GM23248 (cell line): ENCODE measurements at regions not wholly inside any gene's neighbourhood (a gene's known extent, or its start where the extent isn't known, plus 50 kb on each side); places are given as distances from the start of the nearest gene placed in this dataset.

ENCODE experiments used
- DNase-seq: peaks from one replicate; pipeline ENCODE4 v3.0.0-alpha.2; 2015
- H2AFZ ChIP-seq: fragments of 200-600 bp; sonication (generic); 2 replicates; pipeline ENCODE4 v1.6.1; 2016; ENCODE audit warnings: antibody characterized with exemption
- H3F3A ChIP-seq: fragments of 200-600 bp; sonication (generic); 2 replicates; pipeline ENCODE4 v1.6.1; 2016; ENCODE audit warnings: mild to moderate bottlenecking, antibody characterized with exemption, mixed run types; ENCODE audit not compliant: insufficient read depth
- H3K27ac ChIP-seq: fragments of 200-600 bp; sonication (generic); 2 replicates; pipeline ENCODE4 v1.5.1; 2016; ENCODE audit warnings: mild to moderate bottlenecking
- H3K27me3 ChIP-seq: fragments of 200-600 bp; sonication (generic); replicated peaks from 2 replicates; pipeline ENCODE4 v1.6.1; 2016; ENCODE audit warnings: mild to moderate bottlenecking; ENCODE audit not compliant: insufficient read depth
- H3K36me3 ChIP-seq: fragments of 200-600 bp; sonication (generic); 2 replicates; pipeline ENCODE4 v1.6.1; 2016; ENCODE audit warnings: low read depth, mild to moderate bottlenecking
- H3K4me1 ChIP-seq: fragments of 200-600 bp; sonication (generic); 2 replicates; pipeline ENCODE4 v1.6.1; 2016; ENCODE audit warnings: mild to moderate bottlenecking; ENCODE audit not compliant: insufficient read depth
- H3K4me2 ChIP-seq: fragments of 200-600 bp; sonication (generic); one replicate; pipeline ENCODE4 v1.6.1; 2016; ENCODE audit warnings: mild to moderate bottlenecking; ENCODE audit not compliant: unreplicated experiment
- H3K4me3 ChIP-seq: fragments of 200-600 bp; sonication (generic); 2 replicates; pipeline ENCODE4 v1.5.1; 2016; ENCODE audit warnings: mild to moderate bottlenecking
- H3K79me2 ChIP-seq: fragments of 200-600 bp; sonication (generic); 2 replicates; pipeline ENCODE4 v1.6.1; 2016; ENCODE audit warnings: mild to moderate bottlenecking; ENCODE audit not compliant: insufficient read depth
- H3K9ac ChIP-seq: fragments of 200-600 bp; sonication (generic); 2 replicates; pipeline ENCODE4 v1.6.1; 2016; ENCODE audit warnings: mild to moderate bottlenecking
- H3K9me2 ChIP-seq: fragments of 200-600 bp; sonication (generic); 2 replicates; pipeline ENCODE4 v1.6.1; 2016; ENCODE audit warnings: mixed run types, mild to moderate bottlenecking, moderate library complexity; ENCODE audit not compliant: insufficient read depth
- H3K9me3 ChIP-seq: fragments of 200-600 bp; sonication (generic); one replicate; pipeline ENCODE4 v1.6.1; 2017; ENCODE audit warnings: low read depth
- H4K20me1 ChIP-seq: fragments of 200-600 bp; sonication (generic); 2 replicates; pipeline ENCODE4 v1.6.0; 2016; ENCODE audit not compliant: insufficient read depth
- EZH2 ChIP-seq: fragments of 200-600 bp; sonication (generic); IDR thresholded peaks from 2 replicates; pipeline ENCODE4 v1.6.1; 2018; ENCODE audit warnings: antibody characterized with exemption, mild to moderate bottlenecking; ENCODE audit not compliant: insufficient read depth, poor library complexity, severe bottlenecking
- EZH2phosphoT487 ChIP-seq: fragments of 200-600 bp; sonication (generic); IDR thresholded peaks from 2 replicates; pipeline ENCODE4 v1.6.1; 2018; ENCODE audit warnings: antibody characterized with exemption, moderate library complexity, mild to moderate bottlenecking, low read depth; ENCODE audit not compliant: insufficient read depth
- WGBS, 2 experiments: methylation state at CpG; one replicate each; pipeline ENCODE4 v1.1.6; 2015 to 2017; ENCODE audit warnings: low lambda C conversion rate in 2 of 2, low coverage in 1 of 2; ENCODE audit errors: missing lambda C conversion rate in 2 of 2; 5-methylcytosine and 5-hydroxymethylcytosine counted together
- in situ Hi-C: fragments of 300-500 bp; cut with MboI; formaldehyde crosslinking; loops from 2 replicates; pipeline ENCODE4 v1.15.0; 2020

- TF ChIP-seq EZH2 (no peak), EZH2phosphoT487 (no peak)
- Histone ChIP-seq H3K4me3 (no peak overlapping the region), H4K20me1 (no peaks in the 10 kb centered on the region), H3K79me2 (no peaks in the 10 kb centered on the region), H3K27me3 (no peaks in the 10 kb centered on the region), H3K9me2 (no peaks in the 10 kb centered on the region), H3K27ac (no peak overlapping the region), H3K9me3 (no peaks in the 10 kb centered on the region), H3F3A (peaks cover 12% of the 10 kb centered on the region), H2AFZ (no peak overlapping the region), H3K36me3 (no peaks in the 10 kb centered on the region), H3K4me1 (peaks cover 20% of the 10 kb centered on the region), H3K9ac (no peak overlapping the region), H3K4me2 (no peak overlapping the region)
- no peak for DNase-seq
- in situ Hi-C loops: no loop called here
- WGBS, 2 experiments: 81 to 89% methylated on average over 1 of the region's 1 CpG
Observed at GRCh38 chr15:36110659-36110993, 468.8 kb upstream of the CDIN1 start.

DNA sequence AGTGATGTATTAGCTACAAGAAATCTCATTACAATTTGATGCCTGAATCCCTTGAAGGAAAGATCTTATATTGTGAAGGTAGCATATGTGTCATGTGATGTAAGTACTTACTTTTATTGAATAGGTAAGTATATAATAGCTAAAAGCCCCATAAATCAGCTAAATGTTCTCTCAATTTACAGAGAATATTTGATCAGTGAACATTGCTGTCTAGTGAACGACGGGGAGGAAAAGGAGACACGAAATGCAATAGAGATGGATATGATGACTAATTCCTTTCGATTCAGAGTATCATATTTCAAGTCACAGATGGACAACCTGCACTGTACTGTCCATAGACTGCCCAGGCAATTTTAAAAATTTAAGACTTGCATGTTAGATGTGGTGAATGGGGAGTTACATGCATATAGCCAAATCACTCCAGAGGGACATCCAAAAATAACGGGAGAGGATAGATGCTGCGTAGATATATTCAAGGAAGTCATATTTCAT, 462.1 kb upstream of the CDIN1 start:
- Histone ChIP-seq H3K9me3 (no peaks in the 10 kb centered on the region), H3K27me3 (no peaks in the 10 kb centered on the region), H3K79me2 (no peaks in the 10 kb centered on the region), H3K27ac (no peak overlapping the region), H3F3A (no peaks in the 10 kb centered on the region), H3K4me3 (no peak overlapping the region), H3K9ac (no peak overlapping the region), H3K36me3 (no peaks in the 10 kb centered on the region), H2AFZ (no peak overlapping the region), H3K4me1 (no peaks in the 10 kb centered on the region), H3K9me2 (no peaks in the 10 kb centered on the region), H4K20me1 (no peaks in the 10 kb centered on the region), H3K4me2 (no peak overlapping the region)
- TF ChIP-seq EZH2phosphoT487: no peak
- no peak for TF ChIP-seq EZH2
- in situ Hi-C loops: no loop called here
- 83% methylated on average over 6 of the region's 6 CpGs for WGBS, 2 experiments
- no peak for DNase-seq

GRCh38 chr15:36126194-36126593, 453.2 kb upstream of the CDIN1 start:
- no peaks in the 10 kb centered on the region for H3K79me2 ChIP-seq
- H3K27me3 ChIP-seq: no peaks in the 10 kb centered on the region
- no peaks in the 10 kb centered on the region for H3K36me3 ChIP-seq
- in situ Hi-C loops: no loop called here
- 91% methylated on average over 2 of the region's 2 CpGs for WGBS, 2 experiments
- H3K9me2 ChIP-seq: no peaks in the 10 kb centered on the region; the same call in 1 of the 2 replicates
- no peak overlapping the region for H3K27ac ChIP-seq
- H3F3A ChIP-seq: no peaks in the 10 kb centered on the region
- H3K9me3 ChIP-seq: no peaks in the 10 kb centered on the region
- no peaks in the 10 kb centered on the region for H4K20me1 ChIP-seq
- no peak overlapping the region for H3K4me2 ChIP-seq
- no peak overlapping the region for H2AFZ ChIP-seq
- TF ChIP-seq EZH2phosphoT487 (no peak), EZH2 (no peak)
- no peaks in the 10 kb centered on the region for H3K4me1 ChIP-seq
- no peak overlapping the region for H3K4me3 ChIP-seq
- no peak for DNase-seq
- no peak overlapping the region for H3K9ac ChIP-seq

- H3K9ac ChIP-seq: no peak overlapping the region
- H3K4me1 ChIP-seq: no peaks in the 10 kb centered on the region
- TF ChIP-seq EZH2phosphoT487 (no peak), EZH2 (no peak)
Observed at GRCh38 chr15:36130641-36131310, 448.6 kb upstream of the CDIN1 start.

DNA sequence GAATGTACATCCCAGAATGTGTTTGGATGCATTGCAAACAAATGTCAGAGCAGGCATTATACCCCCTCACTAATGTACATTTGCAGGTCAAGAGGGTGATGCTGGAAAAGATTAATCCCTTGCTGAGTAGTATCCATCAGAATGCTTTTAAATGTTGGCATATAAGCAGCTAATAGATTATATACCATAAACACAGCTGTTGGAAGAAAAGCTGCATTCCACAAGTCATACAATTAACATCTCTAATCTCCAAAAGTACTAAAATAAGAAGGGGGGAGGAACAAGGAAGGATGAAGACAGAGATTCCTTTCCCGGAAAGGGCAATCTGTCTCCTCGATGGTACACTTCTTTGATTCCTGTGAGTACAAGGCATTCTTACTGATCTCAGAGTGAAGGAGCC, 445.7 kb upstream of the CDIN1 start:
- WGBS, 2 experiments: 80 to 85% methylated on average over 2 of the region's 2 CpGs

More at GRCh38 chr15:36130641-36131310, 448.6 kb upstream of the CDIN1 start:
- no peak overlapping the region for H3K4me2 ChIP-seq
- H3K36me3 ChIP-seq: no peaks in the 10 kb centered on the region
- no peak overlapping the region for H3K27ac ChIP-seq
- H3K9me3 ChIP-seq: no peaks in the 10 kb centered on the region
- no peak overlapping the region for H3K4me3 ChIP-seq
- no peaks in the 10 kb centered on the region for H3F3A ChIP-seq
- no peak for DNase-seq
- no peaks in the 10 kb centered on the region for H4K20me1 ChIP-seq
- H2AFZ ChIP-seq: no peak overlapping the region
- no peaks in the 10 kb centered on the region for H3K9me2 ChIP-seq
- H3K79me2 ChIP-seq: no peaks in the 10 kb centered on the region
- WGBS, 2 experiments: 23 to 25% methylated on average over 3 of the region's 3 CpGs
- H3K27me3 ChIP-seq: no peaks in the 10 kb centered on the region
- in situ Hi-C loops: no loop called here

More for the DNA sequence above, 445.7 kb upstream of the CDIN1 start:
- Histone ChIP-seq H3K9me3 (no peaks in the 10 kb centered on the region), H3K79me2 (no peaks in the 10 kb centered on the region), H3K4me2 (no peak overlapping the region), H3K4me3 (no peak overlapping the region), H3K9me2 (no peaks in the 10 kb centered on the region), H3K4me1 (peaks cover 4% of the 10 kb centered on the region; the same call in 1 of the 2 replicates), H4K20me1 (no peaks in the 10 kb centered on the region), H3K36me3 (no peaks in the 10 kb centered on the region), H3F3A (no peaks in the 10 kb centered on the region), H3K27ac (no peak overlapping the region), H3K27me3 (no peaks in the 10 kb centered on the region), H3K9ac (no peak overlapping the region), H2AFZ (no peak overlapping the region)
- no peak for TF ChIP-seq EZH2
- TF ChIP-seq EZH2phosphoT487: no peak
- no peak for DNase-seq
- in situ Hi-C loops: no loop called here
